ENCODE measurements at regions not wholly inside any gene's neighbourhood (a gene's known extent, or its start where the extent isn't known, plus 50 kb on each side); places are given as distances from the start of the nearest gene placed in this dataset.

GRCh38 chr13:106118050-106118449, 417.4 kb downstream of the EFNB2 start:
- no peak for TF ChIP-seq POLR2A (IDR thresholded peaks at IDR 0.05)
- TF ChIP-seq CTCF (IDR thresholded peaks at IDR 0.05), result no peak
